Muscle layer of colon (tissue), 2 donors: ENCODE measurements at regions not wholly inside any gene's neighbourhood (a gene's known extent, or its start where the extent isn't known, plus 50 kb on each side); places are given as distances from the start of the nearest gene placed in this dataset.

Source experiments
- H3K27ac ChIP-seq: one replicate; pipeline ENCODE4 v1.7.0; 2013; ENCODE audit warnings: low read depth, mild to moderate bottlenecking, low read length, moderate library complexity
- H3K27me3 ChIP-seq, 2 donors: one replicate each; pipeline ENCODE4 v1.7.0; 2013; ENCODE audit warnings: low read length in 2 of 2, mild to moderate bottlenecking in 2 of 2; ENCODE audit not compliant: insufficient read depth in 2 of 2, control insufficient read depth in 1 of 2
- H3K36me3 ChIP-seq: one replicate; pipeline ENCODE4 v1.7.0; 2013; ENCODE audit warnings: mild to moderate bottlenecking, low read length; ENCODE audit not compliant: insufficient read depth
- H3K4me1 ChIP-seq: one replicate; pipeline ENCODE4 v1.7.0; 2013; ENCODE audit warnings: mild to moderate bottlenecking, low read length; ENCODE audit not compliant: insufficient read depth
- H3K4me3 ChIP-seq, 2 donors: one replicate each; pipeline ENCODE4 v1.7.0; 2013; ENCODE audit warnings: low read length in 2 of 2, low read depth in 1 of 2, mild to moderate bottlenecking in 1 of 2, moderate library complexity in 1 of 2
- H3K9ac ChIP-seq: one replicate; pipeline ENCODE4 v1.7.0; 2013; ENCODE audit warnings: low read length
- H3K9me3 ChIP-seq: one replicate; pipeline ENCODE4 v1.7.0; 2013; ENCODE audit warnings: mild to moderate bottlenecking, low read length
- donor health status: abdominal sarcoma.
- donor health status: Adenocarcinoma of cecum.

DNA sequence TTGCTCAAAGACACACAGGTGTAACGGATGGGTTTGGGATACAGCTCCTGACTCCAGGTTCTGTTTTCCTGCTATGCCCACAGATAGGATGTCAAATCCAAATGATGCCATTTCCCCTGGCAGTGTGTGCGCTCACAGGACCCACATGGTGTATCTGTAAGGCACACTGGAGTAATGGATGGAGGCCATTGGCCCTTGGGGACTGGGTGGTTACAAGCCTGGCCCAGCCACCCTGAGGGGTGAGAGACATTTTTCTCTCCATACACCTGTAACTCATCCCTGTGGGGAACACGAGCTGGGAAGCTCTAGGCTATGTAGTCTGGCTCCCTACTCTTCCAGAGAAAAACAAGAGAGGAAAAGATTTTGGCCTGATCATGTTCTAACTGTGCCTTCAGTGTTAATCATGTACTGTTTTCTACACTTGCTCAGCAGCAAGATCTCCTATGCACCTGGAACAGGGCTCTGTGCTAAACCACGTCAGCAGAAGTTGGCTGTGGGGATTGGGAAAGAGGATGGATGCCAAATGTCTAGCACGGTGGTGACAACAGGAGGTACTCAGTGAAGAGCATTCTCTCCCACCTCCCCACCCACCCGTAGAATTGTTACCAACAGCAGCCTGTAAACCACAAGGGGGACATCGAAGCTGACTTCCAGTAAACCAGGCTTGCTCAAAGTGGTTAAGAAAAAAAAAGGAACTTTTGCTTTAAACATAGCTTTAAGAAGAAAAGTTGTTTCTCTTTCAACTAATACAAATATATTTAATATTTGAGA lies 237.0 kb downstream of the LACC1 start:
- Histone ChIP-seq H3K4me3 (no peak overlapping the region), H3K9ac (no peak overlapping the region), H3K4me1 (peaks cover 6% of the 10 kb centered on the region), H3K36me3 (no peaks in the 10 kb centered on the region), H3K27me3 (no peaks in the 10 kb centered on the region), H3K9me3 (no peaks in the 10 kb centered on the region), H3K27ac (no peak overlapping the region)

DNA sequence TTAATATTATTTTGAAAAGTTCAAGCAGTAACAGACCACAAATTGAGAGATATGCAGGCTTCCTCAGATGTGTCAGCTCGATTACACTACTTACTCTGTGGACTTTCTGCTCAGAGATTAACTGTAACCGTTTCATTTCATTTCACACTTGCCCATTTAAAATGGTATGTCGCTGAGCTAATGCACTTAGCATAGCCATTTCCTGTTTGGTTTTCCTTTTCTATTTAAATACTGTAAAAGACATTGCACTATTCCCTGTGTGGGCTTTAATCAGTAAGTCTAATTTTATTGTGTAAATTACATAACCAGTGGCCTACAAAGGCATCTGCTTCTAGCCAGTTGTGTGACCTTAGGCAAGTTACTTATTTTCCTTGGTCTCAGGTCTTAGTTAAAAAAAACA lies 237.6 kb downstream of the LACC1 start:
- Histone ChIP-seq H3K4me1 (peaks cover 6% of the 10 kb centered on the region), H3K4me3 (no peak overlapping the region), H3K27ac (no peak overlapping the region), H3K27me3 (no peaks in the 10 kb centered on the region), H3K9me3 (no peaks in the 10 kb centered on the region), H3K36me3 (no peaks in the 10 kb centered on the region), H3K9ac (no peak overlapping the region)

DNA sequence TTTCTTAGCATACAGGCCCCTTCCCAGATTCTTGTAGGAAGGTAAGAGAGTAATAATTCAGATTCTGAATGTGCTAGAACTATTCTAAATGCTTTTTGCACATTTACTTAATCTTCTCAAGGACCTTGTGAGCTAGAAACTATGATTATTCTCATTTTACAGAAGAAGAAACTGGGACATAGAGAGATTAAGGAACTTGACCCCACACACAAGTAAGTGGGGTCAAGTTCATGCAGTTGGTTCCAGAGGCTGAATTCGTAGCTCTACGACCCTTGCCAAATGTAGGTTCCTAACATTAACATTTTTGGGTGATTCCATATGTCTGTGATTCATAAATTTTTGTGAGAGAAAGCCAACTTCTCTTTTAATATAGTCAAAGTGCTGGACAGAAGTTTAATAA lies 238.1 kb downstream of the LACC1 start:
- H3K27me3 ChIP-seq: no peaks in the 10 kb centered on the region
- H3K36me3 ChIP-seq: no peaks in the 10 kb centered on the region
- no peak overlapping the region for H3K9ac ChIP-seq
- no peak overlapping the region for H3K27ac ChIP-seq
- no peak overlapping the region for H3K4me3 ChIP-seq
- peaks cover 6% of the 10 kb centered on the region for H3K4me1 ChIP-seq
- H3K9me3 ChIP-seq: no peaks in the 10 kb centered on the region

DNA sequence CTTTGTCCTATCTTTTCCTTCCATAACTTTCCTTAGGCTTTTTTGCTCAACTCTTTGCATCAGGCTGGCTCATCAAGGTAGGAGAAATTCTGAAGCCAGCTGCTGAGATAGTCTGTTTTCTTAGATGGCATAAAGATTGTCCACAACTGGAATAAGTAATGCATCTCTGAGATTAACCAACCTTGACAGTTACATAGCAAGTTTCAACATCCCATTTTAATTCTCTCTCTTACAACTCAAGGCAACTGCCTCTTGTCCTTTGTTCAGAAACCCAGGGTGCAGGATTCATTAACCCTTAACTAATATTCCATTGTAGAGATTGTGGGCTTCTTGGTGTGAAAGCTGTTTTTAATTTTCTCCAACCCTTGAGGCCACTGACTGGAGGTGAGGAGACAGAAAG lies 239.2 kb downstream of the LACC1 start:
- H3K36me3 ChIP-seq: no peaks in the 10 kb centered on the region
- no peak overlapping the region for H3K27ac ChIP-seq
- H3K9me3 ChIP-seq: no peaks in the 10 kb centered on the region

DNA sequence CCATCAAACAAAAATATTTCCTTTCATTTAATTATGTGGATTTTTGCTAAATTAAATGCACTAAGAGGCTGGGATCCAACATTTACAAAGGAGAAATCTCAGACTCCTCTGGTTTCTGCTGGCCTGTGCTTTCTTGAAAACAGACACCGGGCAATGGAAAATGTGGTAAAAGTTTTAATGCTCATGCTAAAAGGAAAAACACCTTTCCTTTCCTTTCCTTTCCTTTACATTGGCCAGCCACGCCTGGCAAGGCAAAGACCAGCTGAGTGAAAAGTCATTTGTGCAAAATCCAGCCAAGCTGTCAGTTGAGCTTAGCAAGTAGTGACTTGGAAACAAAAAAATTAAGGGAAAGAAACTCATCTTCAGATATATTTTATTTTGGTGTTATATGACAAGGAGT lies 240.3 kb downstream of the LACC1 start:
- Histone ChIP-seq H3K9me3 (no peaks in the 10 kb centered on the region), H3K27me3 (no peaks in the 10 kb centered on the region), H3K9ac (no peak overlapping the region), H3K4me3 (no peak overlapping the region), H3K36me3 (no peaks in the 10 kb centered on the region), H3K27ac (no peak overlapping the region), H3K4me1 (peaks cover 6% of the 10 kb centered on the region)

More for the DNA sequence above, 239.2 kb downstream of the LACC1 start:
- Histone ChIP-seq H3K27me3 (no peaks in the 10 kb centered on the region), H3K9ac (no peak overlapping the region), H3K4me1 (peaks cover 6% of the 10 kb centered on the region), H3K4me3 (no peak overlapping the region)

DNA sequence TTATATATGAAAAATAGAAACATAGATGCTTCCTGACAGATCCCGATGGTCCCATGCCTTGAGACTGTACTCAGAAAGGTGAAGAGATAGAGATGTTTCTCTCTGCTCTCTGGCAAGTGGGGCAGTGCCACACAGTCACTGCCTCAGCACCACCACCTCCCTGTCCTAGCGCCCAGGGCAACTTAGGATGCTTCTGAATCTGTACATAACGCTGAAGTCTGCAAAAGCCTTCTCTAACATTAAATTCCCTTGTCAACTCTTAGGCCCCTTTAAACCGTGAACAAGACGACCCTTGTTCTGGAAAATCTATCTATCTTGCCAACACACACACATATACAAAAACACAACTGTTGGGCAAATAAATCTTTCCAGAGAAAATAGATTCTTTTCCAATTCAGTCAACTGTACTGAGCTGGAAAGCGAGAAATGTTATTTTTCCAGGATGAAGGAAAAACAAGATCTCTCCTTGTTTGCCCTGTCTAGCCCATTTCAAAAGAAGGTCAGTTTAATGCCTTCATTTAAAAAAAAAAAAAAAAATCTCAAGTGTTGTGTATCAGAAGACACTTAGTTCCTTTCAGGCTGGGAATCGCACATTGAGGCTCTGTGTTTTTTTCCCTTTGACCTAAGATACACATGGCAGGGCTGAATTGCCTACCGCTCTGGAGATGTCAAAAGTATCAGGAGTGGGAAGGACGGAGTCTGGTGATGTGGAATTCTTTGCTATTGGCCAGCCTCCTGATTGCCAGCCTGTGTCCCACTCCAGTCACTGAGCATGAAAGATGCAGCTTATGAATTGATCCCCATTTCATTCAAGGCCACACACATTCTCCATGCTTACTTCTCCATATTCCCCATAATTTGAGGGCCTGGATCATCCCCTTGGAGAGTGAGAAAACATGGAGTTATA lies 241.4 kb downstream of the LACC1 start:
- Histone ChIP-seq H3K27me3 (no peaks in the 10 kb centered on the region), H3K4me1 (peaks cover 6% of the 10 kb centered on the region), H3K27ac (no peak overlapping the region)

DNA sequence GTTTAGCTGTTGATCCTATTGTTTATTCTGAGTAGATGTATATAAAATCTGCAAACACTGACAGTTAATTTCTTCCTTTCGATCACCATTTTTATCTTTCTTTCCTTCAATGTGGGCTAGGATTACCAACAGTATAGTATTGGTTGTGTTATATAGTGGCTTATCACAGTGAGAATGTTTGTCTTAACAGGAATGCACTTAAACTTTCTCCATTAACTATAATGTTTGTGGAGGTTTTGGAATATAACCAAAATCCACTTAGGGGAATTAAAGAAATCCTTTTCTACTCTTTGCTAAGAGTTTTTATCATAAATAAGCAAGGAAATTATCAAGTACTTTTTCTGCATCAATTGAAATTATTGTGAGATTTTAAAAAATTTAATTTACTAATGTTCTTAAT lies 244.6 kb downstream of the LACC1 start:
- Histone ChIP-seq H3K4me3 (no peak overlapping the region), H3K4me1 (peaks cover 12% of the 10 kb centered on the region), H3K9ac (no peak overlapping the region), H3K9me3 (no peaks in the 10 kb centered on the region), H3K27ac (no peak overlapping the region), H3K36me3 (no peaks in the 10 kb centered on the region), H3K27me3 (no peaks in the 10 kb centered on the region)

More for the DNA sequence above, 241.4 kb downstream of the LACC1 start:
- H3K9me3 ChIP-seq: no peaks in the 10 kb centered on the region
- no peak overlapping the region for H3K9ac ChIP-seq
- no peaks in the 10 kb centered on the region for H3K36me3 ChIP-seq
- H3K4me3 ChIP-seq: no peak overlapping the region

DNA sequence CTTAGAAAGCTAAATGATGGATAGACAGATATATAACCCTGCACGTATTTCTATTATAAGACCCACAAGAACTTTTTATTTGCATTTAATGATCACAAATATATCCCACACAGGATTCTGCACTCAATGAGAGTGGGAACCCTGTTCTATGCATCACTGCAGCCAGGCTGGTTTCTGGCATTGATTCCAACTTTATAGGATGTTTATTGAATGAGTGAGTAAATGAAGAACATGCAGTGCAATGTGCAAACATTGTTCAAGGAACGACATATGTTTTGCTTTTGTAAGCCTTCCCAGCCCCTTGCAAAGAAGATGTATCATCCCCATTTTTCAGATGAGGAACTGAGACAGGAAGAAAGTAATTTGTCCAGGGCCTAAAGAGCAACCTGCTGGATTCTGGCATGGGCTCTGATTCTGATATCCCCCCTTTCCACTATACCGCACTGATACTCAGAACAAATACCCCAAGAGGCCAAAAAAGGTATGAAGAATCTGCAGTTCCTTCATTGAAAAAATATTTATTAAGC lies 246.3 kb downstream of the LACC1 start:
- no peaks in the 10 kb centered on the region for H3K36me3 ChIP-seq
- H3K4me3 ChIP-seq: no peak overlapping the region
- H3K9me3 ChIP-seq: no peaks in the 10 kb centered on the region
- H3K27me3 ChIP-seq: no peaks in the 10 kb centered on the region
- H3K27ac ChIP-seq: no peak overlapping the region
- H3K9ac ChIP-seq: no peak overlapping the region
- peaks cover 12% of the 10 kb centered on the region for H3K4me1 ChIP-seq

DNA sequence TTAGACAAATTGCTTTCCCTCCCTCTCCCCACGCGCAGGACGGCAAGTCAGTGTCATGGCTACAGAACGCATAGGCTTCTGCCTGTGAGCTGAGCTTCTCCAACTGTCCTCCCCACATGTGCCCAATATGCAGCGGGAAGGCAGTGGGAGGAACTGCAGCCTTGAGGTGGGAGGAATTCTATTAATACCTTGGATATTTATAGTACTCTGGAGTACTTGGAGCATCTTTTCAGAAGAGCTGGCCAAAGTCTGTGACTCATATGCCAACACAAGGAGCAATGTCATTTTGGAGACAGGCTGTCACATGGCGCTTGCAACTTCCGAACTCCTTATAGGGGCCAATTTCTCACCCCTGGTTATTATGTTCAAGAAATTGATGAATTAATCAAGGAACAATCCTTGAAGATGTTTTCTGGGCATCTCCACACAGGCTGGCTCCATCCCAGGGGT lies 245.0 kb upstream of the SERP2 start:
- H3K4me1 ChIP-seq: peaks cover 12% of the 10 kb centered on the region
- H3K9ac ChIP-seq: no peak overlapping the region
- H3K9me3 ChIP-seq: no peaks in the 10 kb centered on the region
- no peak overlapping the region for H3K27ac ChIP-seq
- H3K27me3 ChIP-seq: no peaks in the 10 kb centered on the region
- H3K36me3 ChIP-seq: no peaks in the 10 kb centered on the region
- H3K4me3 ChIP-seq: no peak overlapping the region

DNA sequence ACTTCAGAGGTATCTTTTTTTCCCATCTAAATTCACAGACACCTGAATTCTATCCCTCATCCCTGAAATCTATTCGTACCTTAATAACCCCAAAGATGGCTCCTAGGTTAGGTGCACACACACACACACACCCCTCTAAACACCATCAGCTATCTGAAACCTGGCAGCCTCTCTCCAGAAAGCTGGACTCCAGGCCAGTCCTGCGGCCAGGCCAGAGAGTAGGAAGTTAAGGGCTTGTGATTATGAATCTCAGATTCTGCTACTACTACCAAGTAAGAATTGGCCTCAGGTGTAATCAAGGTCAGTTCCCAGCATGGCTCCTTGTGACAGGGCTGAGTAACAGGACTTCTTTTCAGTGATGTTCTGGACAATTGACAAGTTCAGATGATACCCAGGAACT lies 244.2 kb upstream of the SERP2 start:
- Histone ChIP-seq H3K4me3 (no peak overlapping the region), H3K27ac (no peak overlapping the region), H3K36me3 (no peaks in the 10 kb centered on the region), H3K9ac (no peak overlapping the region), H3K27me3 (no peaks in the 10 kb centered on the region), H3K9me3 (no peaks in the 10 kb centered on the region), H3K4me1 (peaks cover 12% of the 10 kb centered on the region)

DNA sequence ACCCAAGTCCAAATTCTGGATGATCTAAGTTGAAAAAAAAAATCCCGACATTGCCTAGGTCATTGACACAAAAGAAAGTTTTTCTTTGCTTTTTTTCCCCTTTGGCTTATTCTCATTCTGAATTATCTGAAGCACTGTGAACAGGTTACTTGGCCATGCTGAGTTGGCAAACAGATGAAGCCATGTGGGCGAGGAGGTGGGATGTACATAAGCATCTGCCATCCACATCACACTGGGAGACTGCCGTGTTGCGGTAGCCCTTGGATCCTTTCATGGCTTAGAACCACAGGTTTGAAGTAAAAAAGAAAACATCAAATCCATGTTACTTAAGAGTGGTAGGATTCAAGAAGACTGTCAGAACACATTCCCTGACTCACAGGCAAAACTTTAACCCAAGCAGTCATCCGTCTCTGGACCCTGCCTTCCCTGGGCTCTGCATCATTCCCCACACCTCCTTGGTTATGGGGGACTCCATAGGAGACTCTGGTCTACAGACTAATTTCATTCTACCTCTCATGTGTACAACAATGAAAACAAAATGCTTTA lies 242.5 kb upstream of the SERP2 start:
- Histone ChIP-seq H3K36me3 (no peaks in the 10 kb centered on the region), H3K27me3 (no peaks in the 10 kb centered on the region)

More for the DNA sequence above, 242.5 kb upstream of the SERP2 start:
- Histone ChIP-seq H3K9me3 (no peaks in the 10 kb centered on the region), H3K4me3 (no peak overlapping the region), H3K27ac (no peak overlapping the region), H3K4me1 (peaks cover 12% of the 10 kb centered on the region), H3K9ac (no peak overlapping the region)
